IMR-90 (cell line): ENCODE measurements at regions not wholly inside any gene's neighbourhood (a gene's known extent, or its start where the extent isn't known, plus 50 kb on each side); places are given as distances from the start of the nearest gene placed in this dataset.

Experiments used
- ATAC-seq: fragments of 200-7000 bp; cut with Tn5 transposase; 2 replicates; pipeline ENCODE4 v1.9.1; 2020; ENCODE audit warnings: low read depth, mild to moderate bottlenecking, moderate library complexity
- BruUV-seq: library from RNA; stranded (reverse); fragments of 400-500 nt; replicated peaks from 2 replicates; lab custom pipeline; 2021; lab: Mats Ljungman, UMichigan
- CTCF ChIA-PET: fragments of 300-600 bp; formaldehyde crosslinking; extraction: SDS; loops from one replicate; lab custom pipeline; 2021; ENCODE audit warnings: antibody characterized with exemption; lab: Yijun Ruan, JAX
- POLR2A ChIA-PET: fragments of 300-600 bp; sonication (Branson Sonifier 250); formaldehyde crosslinking; loops from one replicate; lab custom pipeline; 2022; ENCODE audit warnings: antibody characterized with exemption; ENCODE audit not compliant: unreplicated experiment; lab: Charles Lee
- DNase-seq: peaks from one replicate; pipeline ENCODE4 v3.0.0; 2013
- H2AFZ ChIP-seq: replicated peaks from 2 replicates; pipeline ENCODE3; 2013; ENCODE audit warnings: low read length, mild to moderate bottlenecking; ENCODE audit not compliant: poor library complexity
- H2AK5ac ChIP-seq: 2 replicates; pipeline ENCODE4 v1.6.1; 2013; ENCODE audit warnings: low read depth, low read length, inconsistent platforms
- H2AK9ac ChIP-seq: replicated peaks from 2 replicates; pipeline ENCODE3; 2013; ENCODE audit warnings: mild to moderate bottlenecking, low read depth, low read length, moderate library complexity; ENCODE audit not compliant: poor library complexity
- H2BK120ac ChIP-seq: 2 replicates; pipeline ENCODE4 v1.6.1; 2013; ENCODE audit warnings: low read depth, low read length, inconsistent platforms
- H2BK15ac ChIP-seq: 3 replicates; pipeline ENCODE4 v1.6.1; 2013; ENCODE audit warnings: low read depth, low read length, inconsistent platforms
- H2BK20ac ChIP-seq: 2 replicates; pipeline ENCODE4 v1.6.1; 2013; ENCODE audit warnings: low read depth, mild to moderate bottlenecking, inconsistent platforms, low read length, moderate library complexity
- H2BK5ac ChIP-seq: 2 replicates; pipeline ENCODE4 v1.6.1; 2013; ENCODE audit warnings: mild to moderate bottlenecking, low read depth, low read length, inconsistent platforms; ENCODE audit not compliant: poor library complexity, severe bottlenecking
- H3K14ac ChIP-seq: replicated peaks from 2 replicates; pipeline ENCODE4 v1.6.1; 2013; ENCODE audit warnings: low read depth, low read length, inconsistent platforms
- H3K18ac ChIP-seq: 2 replicates; pipeline ENCODE4 v1.6.1; 2013; ENCODE audit warnings: low read depth, low read length, control low read depth
- H3K23ac ChIP-seq: 2 replicates; pipeline ENCODE4 v1.6.1; 2013; ENCODE audit warnings: low read depth, low read length, inconsistent platforms
- H3K27ac ChIP-seq: 2 replicates; pipeline ENCODE4 v1.5.1; 2013; ENCODE audit warnings: mild to moderate bottlenecking, control low read depth, low read length; ENCODE audit not compliant: insufficient read depth
- H3K27me3 ChIP-seq: 2 replicates; pipeline ENCODE4 v1.6.1; 2013; ENCODE audit warnings: low read length; ENCODE audit not compliant: control insufficient read depth, insufficient read depth
- H3K36me3 ChIP-seq: 2 replicates; pipeline ENCODE4 v1.6.1; 2013; ENCODE audit warnings: low read length, mixed read lengths; ENCODE audit not compliant: control insufficient read depth, insufficient read depth
- H3K4ac ChIP-seq: 2 replicates; pipeline ENCODE4 v1.6.1; 2013; ENCODE audit warnings: low read depth, low read length, inconsistent platforms
- H3K4me1 ChIP-seq: 2 replicates; pipeline ENCODE4 v1.6.1; 2013; ENCODE audit warnings: low read length, mixed read lengths; ENCODE audit not compliant: control insufficient read depth, insufficient read depth
- H3K4me2 ChIP-seq: 2 replicates; pipeline ENCODE4 v1.6.1; 2013; ENCODE audit warnings: low read depth, mild to moderate bottlenecking, control low read depth, low read length, moderate library complexity
- H3K4me3 ChIP-seq: 2 replicates; pipeline ENCODE4 v1.5.1; 2013; ENCODE audit warnings: low read depth, mild to moderate bottlenecking, control low read depth, low read length, moderate library complexity; ENCODE audit not compliant: insufficient read depth
- H3K56ac ChIP-seq: 2 replicates; pipeline ENCODE4 v1.6.1; 2013; ENCODE audit warnings: low read length, inconsistent platforms; ENCODE audit not compliant: insufficient read depth; ENCODE audit errors: extremely low read depth
- H3K79me1 ChIP-seq, 2 experiments: 2 replicates each; pipeline ENCODE4 v1.6.1; 2013; ENCODE audit warnings: low read length in 2 of 2, inconsistent platforms in 1 of 2, low read depth in 1 of 2
- H3K9ac ChIP-seq: 2 replicates; pipeline ENCODE4 v1.6.1; 2013; ENCODE audit warnings: low read depth, low read length, control low read depth
- H3K9me1 ChIP-seq: 2 replicates; pipeline ENCODE4 v1.6.1; 2013; ENCODE audit warnings: low read length, inconsistent platforms; ENCODE audit not compliant: insufficient read depth
- H3K9me3 ChIP-seq: 2 replicates; pipeline ENCODE4 v1.6.1; 2013; ENCODE audit warnings: low read length; ENCODE audit not compliant: control insufficient read depth, insufficient read depth
- H4K20me1 ChIP-seq: 2 replicates; pipeline ENCODE4 v1.6.1; 2013; ENCODE audit warnings: low read length, inconsistent platforms; ENCODE audit not compliant: insufficient read depth
- H4K5ac ChIP-seq: 2 replicates; pipeline ENCODE4 v1.6.1; 2013; ENCODE audit warnings: mild to moderate bottlenecking, low read depth, low read length, control low read depth
- H4K8ac ChIP-seq, 2 experiments: 2 replicates each; pipeline ENCODE4 v1.6.1; 2013; ENCODE audit warnings: low read depth in 2 of 2, low read length in 2 of 2, control low read depth in 1 of 2, inconsistent platforms in 1 of 2
- H4K91ac ChIP-seq: 2 replicates; pipeline ENCODE4 v1.6.1; 2013; ENCODE audit warnings: low read depth, low read length, inconsistent platforms; ENCODE audit not compliant: insufficient read depth
- BHLHE40 ChIP-seq: fragments of 150-350 bp; IDR thresholded peaks from 2 replicates; pipeline ENCODE4 v1.6.1; 2016; ENCODE audit warnings: mild to moderate bottlenecking, low read depth, low read length
- CEBPB ChIP-seq: IDR thresholded peaks from 2 replicates; pipeline ENCODE4 v1.6.1; 2012; ENCODE audit warnings: low read depth, low read length, improper control_type of control experiment
- CHD1 ChIP-seq: IDR thresholded peaks from 2 replicates; pipeline ENCODE4 v1.6.1; 2012; ENCODE audit warnings: low read depth, low read length, improper control_type of control experiment
- CTCF ChIP-seq: conservative IDR thresholded peaks from 2 replicates; pipeline ENCODE4 v1.5.1; 2012; ENCODE audit warnings: mild to moderate bottlenecking, low read depth, low read length, improper control_type of control experiment
- FOS ChIP-seq: fragments of 150-350 bp; IDR thresholded peaks from 2 replicates; pipeline ENCODE4 v1.6.1; 2016; ENCODE audit warnings: low read depth, low read length
- MAFK ChIP-seq: IDR thresholded peaks from 2 replicates; pipeline ENCODE4 v1.6.1; 2012; ENCODE audit warnings: low read depth, low read length, improper control_type of control experiment
- MAZ ChIP-seq: IDR thresholded peaks from 2 replicates; pipeline ENCODE4 v1.6.1; 2012; ENCODE audit warnings: low read depth, mild to moderate bottlenecking, low read length, improper control_type of control experiment, moderate library complexity, borderline replicate concordance
- MXI1 ChIP-seq: IDR thresholded peaks from 2 replicates; pipeline ENCODE4 v1.6.1; 2012; ENCODE audit warnings: low read depth, mild to moderate bottlenecking, low read length, moderate library complexity, borderline replicate concordance
- NFE2L2 ChIP-seq: fragments of 150-350 bp; IDR thresholded peaks from 2 replicates; pipeline ENCODE4 v1.6.1; 2016; ENCODE audit warnings: low read depth, mild to moderate bottlenecking, low read length
- POLR2A ChIP-seq: IDR thresholded peaks from 2 replicates; pipeline ENCODE4 v1.6.1; 2012; ENCODE audit warnings: mild to moderate bottlenecking, low read depth, low read length
- RAD21 ChIP-seq: IDR thresholded peaks from 2 replicates; pipeline ENCODE4 v1.6.1; 2012; ENCODE audit warnings: low read length, improper control_type of control experiment
- RCOR1 ChIP-seq: IDR thresholded peaks from 2 replicates; pipeline ENCODE4 v1.6.1; 2012; ENCODE audit warnings: mild to moderate bottlenecking, low read length, improper control_type of control experiment; ENCODE audit not compliant: insufficient replicate concordance
- RFX5 ChIP-seq: IDR thresholded peaks from 2 replicates; pipeline ENCODE4 v1.8.0; 2012; ENCODE audit warnings: low read depth, mild to moderate bottlenecking, low read length, moderate library complexity
- SMC3 ChIP-seq: fragments of 150-350 bp; IDR thresholded peaks from 2 replicates; pipeline ENCODE4 v1.6.1; 2016; ENCODE audit warnings: low read depth, mild to moderate bottlenecking, antibody characterized with exemption, low read length, moderate library complexity
- USF2 ChIP-seq: fragments of 150-350 bp; IDR thresholded peaks from 2 replicates; pipeline ENCODE4 v1.6.1; 2017; ENCODE audit warnings: mild to moderate bottlenecking, antibody characterized with exemption, low read length, low read depth
- WGBS, 2 experiments: methylation state at CpG; one replicate each; pipeline versions ENCODE4 v1.1.5 to v1.1.7; 2013; ENCODE audit warnings: missing lambda C conversion rate in 2 of 2; ENCODE audit not compliant: insufficient read length in 1 of 2; ENCODE audit errors: extremely low coverage in 2 of 2; 5-methylcytosine and 5-hydroxymethylcytosine counted together
- dilution Hi-C: fragments of 300-500 bp; cut with HindIII; formaldehyde crosslinking; loops from one replicate; pipeline ENCODE4 v1.14.3; 2018; ENCODE audit warnings: low sequenced_read_pairs; ENCODE audit not compliant: unreplicated experiment
- in situ Hi-C: fragments of 300-500 bp; cut with MboI; formaldehyde crosslinking; loops from 3 replicates; pipeline ENCODE4 v1.14.3; 2019; ENCODE audit warnings: low sequenced_read_pairs, inconsistent platforms, mixed read lengths
- intact Hi-C: fragments of 100-400 bp; cut with micrococcal nuclease; formaldehyde crosslinking; loops from 2 replicates; pipeline ENCODE4 v1.10.0; 2022
- TF ChIP-seq, protein P1 (sequence below): fragments of 150-350 bp; IDR thresholded peaks from 2 replicates; pipeline ENCODE4 v1.6.1; 2016; ENCODE audit warnings: low read depth, mild to moderate bottlenecking, low read length, moderate library complexity, borderline replicate concordance

DNA sequence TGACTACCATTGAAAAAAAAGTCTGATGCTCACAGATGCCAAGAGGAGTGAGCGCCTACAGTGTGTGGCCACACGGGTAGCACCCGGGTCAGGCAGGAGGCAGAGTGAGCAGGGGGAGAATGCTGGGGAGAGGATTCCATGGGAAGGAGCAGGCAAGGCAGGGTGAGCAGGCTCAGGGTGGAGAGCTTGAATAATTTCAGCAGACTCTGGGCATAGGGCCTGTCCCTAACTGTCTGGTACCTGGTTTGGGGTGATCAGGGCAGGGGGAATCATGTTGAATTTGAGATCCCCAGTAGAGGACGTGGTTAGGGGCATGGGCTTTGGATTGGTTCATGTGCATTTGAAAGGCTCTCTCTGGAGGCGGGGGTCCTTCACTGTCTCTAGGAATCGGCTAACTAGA is 51.2 kb upstream of the TLR3 start:
- Histone ChIP-seq H2BK5ac (no peak overlapping the region), H3K27me3 (peaks cover 16% of the 10 kb centered on the region), H3K9me3 (no peaks in the 10 kb centered on the region), H4K20me1 (no peaks in the 10 kb centered on the region), H4K91ac (no peak overlapping the region), H2AFZ (no peak overlapping the region), H3K4me3 (no peak overlapping the region), H2AK9ac (no peak overlapping the region), H3K27ac (no peak overlapping the region), H3K9me1 (no peaks in the 10 kb centered on the region), H3K4ac (no peak overlapping the region), H4K5ac (no peak overlapping the region), H3K36me3 (no peaks in the 10 kb centered on the region), H3K79me1 (no peaks in the 10 kb centered on the region), H3K14ac (no peak overlapping the region), H4K8ac (no peak overlapping the region), H3K4me2 (no peak overlapping the region), H3K18ac (no peak overlapping the region), H3K56ac (no peak overlapping the region), H2BK15ac (no peak overlapping the region), H2BK120ac (no peak overlapping the region), H2AK5ac (no peak overlapping the region), H3K4me1 (no peaks in the 10 kb centered on the region), H3K9ac (no peak overlapping the region), H3K23ac (no peak overlapping the region), H2BK20ac (no peak overlapping the region)
- in situ Hi-C loops (no loop called here), intact Hi-C loops (no loop called here), dilution Hi-C loops (no loop called here)
- TF ChIP-seq RFX5 (no peak), MAFK (no peak), BHLHE40 (no peak), SMC3 (no peak), NFE2L2 (no peak), MXI1 (no peak), CTCF (no peak), FOS (no peak), RAD21 (no peak), RCOR1 (no peak), POLR2A (no peak), USF2 (no peak), MAZ (no peak), CEBPB (no peak), CHD1 (no peak)
- TF ChIP-seq, protein P1, sequence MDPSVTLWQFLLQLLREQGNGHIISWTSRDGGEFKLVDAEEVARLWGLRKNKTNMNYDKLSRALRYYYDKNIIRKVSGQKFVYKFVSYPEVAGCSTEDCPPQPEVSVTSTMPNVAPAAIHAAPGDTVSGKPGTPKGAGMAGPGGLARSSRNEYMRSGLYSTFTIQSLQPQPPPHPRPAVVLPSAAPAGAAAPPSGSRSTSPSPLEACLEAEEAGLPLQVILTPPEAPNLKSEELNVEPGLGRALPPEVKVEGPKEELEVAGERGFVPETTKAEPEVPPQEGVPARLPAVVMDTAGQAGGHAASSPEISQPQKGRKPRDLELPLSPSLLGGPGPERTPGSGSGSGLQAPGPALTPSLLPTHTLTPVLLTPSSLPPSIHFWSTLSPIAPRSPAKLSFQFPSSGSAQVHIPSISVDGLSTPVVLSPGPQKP, result no peak
- ChIA-PET POLR2A (no interaction called here), CTCF (interaction anchor here (0.5 to 1.0 kb wide), 2 partner anchors 258 to 320 kb away, joined by 3 to 5 read pairs; no protein-coding TSS in a partner anchor)
- 100% methylated on average over 1 of the region's 6 CpGs; no CpG with 5 or more reads in 1 of the 2 experiments for WGBS, 2 experiments
- BruUV-seq, result no TSS peak
- no peak for ATAC-seq
- DNase-seq, result no peak
